HepG2 (cell line): ENCODE measurements at regions not wholly inside any gene's neighbourhood (a gene's known extent, or its start where the extent isn't known, plus 50 kb on each side); places are given as distances from the start of the nearest gene placed in this dataset.
"Not testable (repeated sequence)": the region's sequence is repeated elsewhere in the genome, so short reads cannot be mapped to it uniquely, and the experiment has no call there.

Experiments used
- ATAC-seq: fragments of 200-7000 bp; cut with Tn5 transposase; 3 replicates; pipeline ENCODE4 v1.9.1; 2020; ENCODE audit warnings: mild to moderate bottlenecking, moderate library complexity
- BruUV-seq: library from RNA; stranded (reverse); fragments of 400-500 nt; replicated peaks from 2 replicates; lab custom pipeline; 2021; lab: Mats Ljungman, UMichigan
- CTCF ChIA-PET: fragments of 300-600 bp; formaldehyde crosslinking; extraction: SDS; loops from one replicate; lab custom pipeline; 2021; ENCODE audit warnings: low total read pairs, inconsistent platforms, low intra/inter-chr PET ratio; lab: Yijun Ruan, JAX
- POLR2A ChIA-PET: fragments of 350-600 bp; sonication (Branson Sonifier 250); formaldehyde crosslinking; loops from one replicate; lab custom pipeline; 2020; ENCODE audit warnings: antibody characterized with exemption, inconsistent platforms; lab: Yijun Ruan, JAX
- DNase-seq: peaks from one replicate; pipeline ENCODE4 v3.0.0-alpha.2; 2015; ENCODE audit warnings: low spot score
- FAIRE-seq: peaks from 3 replicates; lab custom pipeline; 2011; peaks lifted over from hg19 to GRCh38; lab: Jason Lieb, UNC
- H2AFZ ChIP-seq: one replicate; pipeline ENCODE4 v1.6.1; 2011; ENCODE audit warnings: low read length, inconsistent platforms
- H3K27ac ChIP-seq: fragments of 300-600 bp; 3 replicates; pipeline ENCODE4 v1.8.0; 2011; ENCODE audit warnings: mixed run types, mild to moderate bottlenecking, mixed read lengths, low read length, inconsistent platforms; ENCODE audit not compliant: insufficient read depth; ENCODE audit errors: extremely low read length
- H3K27me3 ChIP-seq, 2 experiments: fragments of 200-600 bp in 1 of 2; 2 replicates in 1 of 2; 3 replicates in 1 of 2; pipeline versions ENCODE4 v1.6.0 to v1.8.0; 2011; ENCODE audit warnings: low read length in 2 of 2, mild to moderate bottlenecking in 2 of 2, moderate library complexity in 2 of 2, inconsistent platforms in 1 of 2; ENCODE audit not compliant: insufficient read depth in 2 of 2, control insufficient read depth in 1 of 2
- H3K36me3 ChIP-seq, 2 experiments: fragments of 200-600 bp in 1 of 2; replicated peaks in 1 of 2; 2 replicates in 1 of 2; 3 replicates in 1 of 2; pipeline versions ENCODE4 v1.5.1 to v1.8.0; 2011; ENCODE audit warnings: low read length in 2 of 2, inconsistent platforms in 1 of 2; ENCODE audit not compliant: insufficient read depth in 2 of 2, control insufficient read depth in 1 of 2
- H3K4me1 ChIP-seq: 2 replicates; pipeline ENCODE4 v1.5.1; 2012; ENCODE audit warnings: low read length, inconsistent platforms; ENCODE audit not compliant: insufficient read depth
- H3K4me2 ChIP-seq: 2 replicates; pipeline ENCODE4 v1.6.0; 2011; ENCODE audit warnings: low read depth, low read length, inconsistent platforms
- H3K4me3 ChIP-seq, 3 experiments: fragments of 200-600 bp in 1 of 3; sonication (generic), shearing (Covaris generic) in 1 of 3; replicated peaks in 1 of 3; 2 replicates each; pipeline ENCODE4 v1.5.1; 2011 to 2016; ENCODE audit warnings: low read length in 3 of 3, inconsistent platforms in 2 of 3, low read depth in 2 of 3, mild to moderate bottlenecking in 2 of 3, control low read depth in 1 of 3, mixed read lengths in 1 of 3; ENCODE audit not compliant: insufficient read depth in 1 of 3
- H3K79me2 ChIP-seq: one replicate; pipeline ENCODE4 v1.6.1; 2011; ENCODE audit warnings: low read length, inconsistent platforms; ENCODE audit not compliant: insufficient read depth
- H3K9ac ChIP-seq: 2 replicates; pipeline ENCODE4 v1.6.0; 2011; ENCODE audit warnings: mild to moderate bottlenecking, low read depth, low read length, inconsistent platforms; ENCODE audit not compliant: insufficient read depth
- H3K9me3 ChIP-seq: 2 replicates; pipeline ENCODE4 v1.5.1; 2012; ENCODE audit warnings: mild to moderate bottlenecking, low read length
- H4K20me1 ChIP-seq: 2 replicates; pipeline ENCODE4 v1.6.0; 2011; ENCODE audit warnings: inconsistent platforms, mild to moderate bottlenecking, low read length, moderate library complexity; ENCODE audit not compliant: insufficient read depth
- CREM ChIP-seq, 2 experiments: sonication (generic) in 1 of 2; formaldehyde crosslinking in 1 of 2; IDR thresholded peaks; 2 replicates each; pipeline versions ENCODE4 v1.4.0 to v1.6.1; 2016 to 2020; ENCODE audit warnings: antibody characterized with exemption in 1 of 2, mild to moderate bottlenecking in 1 of 2, missing genetic modification reagents in 1 of 2
- GMEB2 ChIP-seq: IDR thresholded peaks from 2 replicates; pipeline ENCODE4 v1.6.1; 2016; ENCODE audit warnings: missing biosample characterization, missing genetic modification reagents, low read depth
- MAFG ChIP-seq: sonication (generic); formaldehyde crosslinking; IDR thresholded peaks from 2 replicates; pipeline ENCODE4 v1.5.1; 2020; ENCODE audit warnings: mild to moderate bottlenecking, missing genetic modification reagents
- RBAK ChIP-seq: sonication (generic); formaldehyde crosslinking; IDR thresholded peaks from 2 replicates; pipeline ENCODE4 v1.5.1; 2020; ENCODE audit warnings: mild to moderate bottlenecking, missing genetic modification reagents
- SMARCE1 ChIP-seq: fragments of 450-650 bp; IDR thresholded peaks from 2 replicates; pipeline ENCODE4 v1.6.1; 2017; ENCODE audit warnings: borderline replicate concordance
- TP53 ChIP-seq: sonication (generic); formaldehyde crosslinking; conservative IDR thresholded peaks from 2 replicates; pipeline ENCODE4 v1.4.0; 2020; ENCODE audit warnings: missing genetic modification reagents
- WIZ ChIP-seq: sonication (generic); formaldehyde crosslinking; IDR thresholded peaks from 2 replicates; pipeline ENCODE4 v1.5.1; 2020; ENCODE audit warnings: mild to moderate bottlenecking, missing genetic modification reagents
- WGBS: methylation state at CpG from one replicate; pipeline ENCODE4 v1.1.6; 2017; ENCODE audit warnings: low lambda C conversion rate; 5-methylcytosine and 5-hydroxymethylcytosine counted together
- in situ Hi-C: cut with HindIII; loops from 2 replicates; pipeline ENCODE4 v1.10.0; 2017; ENCODE audit warnings: low pct_unique_long_range_greater_than_20kb; ENCODE audit not compliant: extremely low pct_ligation_motif_present
- intact Hi-C: fragments of 100-400 bp; cut with micrococcal nuclease; formaldehyde crosslinking; loops from one replicate; pipeline ENCODE4 v1.10.0; 2022; ENCODE audit not compliant: unreplicated experiment

DNA sequence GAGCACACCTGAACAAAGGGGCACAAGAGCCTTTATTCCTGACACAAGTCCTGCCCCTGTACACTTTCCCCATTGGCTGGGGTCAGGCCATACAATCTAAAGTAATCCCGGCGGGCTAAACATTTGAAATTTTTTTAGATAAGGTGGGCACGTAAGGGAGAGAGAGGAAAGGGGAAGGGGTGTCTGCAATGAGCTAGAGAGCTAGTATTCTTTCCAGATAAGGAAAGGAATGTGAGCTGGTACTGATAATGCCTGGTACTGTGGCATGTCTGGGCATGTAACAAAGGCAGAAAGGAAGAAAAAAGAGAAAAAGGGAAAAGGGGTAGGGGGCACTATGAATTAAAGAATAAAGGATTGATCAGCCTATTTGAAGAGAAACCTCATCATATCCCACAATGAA is 212.0 kb upstream of the FKBP1C start:
- H3K79me2 ChIP-seq, H3K9me3 ChIP-seq, H3K9ac ChIP-seq, in situ Hi-C loops, CTCF ChIA-PET, ATAC-seq, BruUV-seq, H3K27me3 ChIP-seq, H3K4me3 ChIP-seq, H3K4me2 ChIP-seq, FAIRE-seq, H3K36me3 ChIP-seq, DNase-seq, POLR2A ChIA-PET, H3K27ac ChIP-seq, H4K20me1 ChIP-seq: not testable (repeated sequence)
- Histone ChIP-seq H3K4me1 (peaks cover 18% of the 10 kb centered on the region), H2AFZ (peak overlapping the region; percentile 15)
- 72% methylated on average over 3 of the region's 3 CpGs for WGBS
- peak; percentile 96 for TF ChIP-seq TP53 (CRISPR knock-in tag)
- intact Hi-C loops, result loop anchor here (5.0 kb wide), 1 partner anchor 1293 kb away; no protein-coding TSS in a partner anchor

GRCh38 chr6:62999796-63000195 is 211.5 kb upstream of the FKBP1C start:
- POLR2A ChIA-PET, result no interaction called here
- CTCF ChIA-PET, result no interaction called here
- Histone ChIP-seq H3K27ac (no peak overlapping the region), H3K27me3 (no peaks in the 10 kb centered on the region), H3K4me3 (no peak overlapping the region), H3K4me1 (peaks cover 18% of the 10 kb centered on the region), H3K4me2 (no peak overlapping the region), H3K36me3 (no peaks in the 10 kb centered on the region), H3K9ac (no peak overlapping the region), H3K79me2 (no peaks in the 10 kb centered on the region), H3K9me3 (no peaks in the 10 kb centered on the region), H4K20me1 (no peaks in the 10 kb centered on the region), H2AFZ (peak overlapping the region; percentile 15)
- in situ Hi-C loops (no loop called here), intact Hi-C loops (loop anchor here (5.0 kb wide), 1 partner anchor 1293 kb away; no protein-coding TSS in a partner anchor)
- BruUV-seq, result no TSS peak
- FAIRE-seq (no peak), ATAC-seq (no peak), DNase-seq (no peak)
- WGBS, result 27% methylated on average over 1 of the region's 1 CpG
- TF ChIP-seq CREM (IDR thresholded peaks at IDR 0.05) (no peak), CREM (CRISPR knock-in tag; IDR thresholded peaks at IDR 0.05) (no peak), SMARCE1 (no peak), GMEB2 (CRISPR knock-in tag) (no peak), WIZ (CRISPR knock-in tag) (no peak), RBAK (CRISPR knock-in tag) (no peak), MAFG (CRISPR knock-in tag) (no peak)

GRCh38 chr6:63006018-63006417 is 205.3 kb upstream of the FKBP1C start:
- in situ Hi-C loops, H3K9ac ChIP-seq, ATAC-seq, intact Hi-C loops, FAIRE-seq, H3K36me3 ChIP-seq, BruUV-seq, H3K9me3 ChIP-seq, H3K4me1 ChIP-seq, H3K4me3 ChIP-seq, CTCF ChIA-PET, H3K27ac ChIP-seq, H2AFZ ChIP-seq, DNase-seq, H4K20me1 ChIP-seq, H3K27me3 ChIP-seq, POLR2A ChIA-PET, H3K4me2 ChIP-seq, H3K79me2 ChIP-seq: not testable (repeated sequence)
- 51% methylated on average over 7 of the region's 7 CpGs for WGBS
